Breast epithelium (tissue), 3 donors: ENCODE measurements at regions not wholly inside any gene's neighbourhood (a gene's known extent, or its start where the extent isn't known, plus 50 kb on each side); places are given as distances from the start of the nearest gene placed in this dataset.

Experiments used
- CTCF ChIP-seq, 3 donors: fragments of 450-650 bp; IDR thresholded peaks; one replicate each; pipeline ENCODE4 v1.5.1; 2016 to 2017; ENCODE audit warnings: antibody characterized with exemption in 3 of 3, mild to moderate bottlenecking in 3 of 3, moderate library complexity in 3 of 3
- POLR2AphosphoS5 ChIP-seq, 3 donors: sonication (generic); formaldehyde crosslinking; IDR thresholded peaks; one replicate each; pipeline ENCODE4 v1.6.1; 2017; ENCODE audit warnings: antibody characterized with exemption in 3 of 3

- TF ChIP-seq CTCF (IDR thresholded peaks at IDR 0.05) (no peak), POLR2AphosphoS5 (IDR thresholded peaks at IDR 0.05) (no peak)
These were observed 441.0 kb upstream of the PRMT6 start for GRCh38 chr1:106615473-106615872.
